ENCODE measurements at regions not wholly inside any gene's neighbourhood (a gene's known extent, or its start where the extent isn't known, plus 50 kb on each side); places are given as distances from the start of the nearest gene placed in this dataset.
"Not testable (repeated sequence)": the region's sequence is repeated elsewhere in the genome, so short reads cannot be mapped to it uniquely, and the experiment has no call there.

DNA sequence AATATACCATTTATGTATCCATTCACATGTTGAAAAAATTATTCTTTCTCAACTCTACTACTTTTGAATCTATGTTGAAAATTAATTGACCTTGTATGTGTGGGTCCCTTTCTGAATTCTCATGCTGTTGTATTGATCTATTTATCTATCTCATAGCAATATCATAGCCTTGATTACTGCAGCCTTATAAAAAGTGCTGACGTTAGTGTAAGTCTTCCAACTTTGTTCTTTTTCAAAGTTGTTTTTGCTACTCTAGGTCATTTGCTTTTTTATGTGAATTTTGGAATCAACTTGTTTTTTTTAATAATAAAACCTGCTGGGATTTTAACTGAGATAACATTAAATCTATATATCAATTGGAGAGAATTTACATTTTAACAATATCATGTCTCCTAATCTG is 52.2 kb upstream of the PAX3 start:
- no peak for DNase-seq (ENCODE audit: low spot score)

- DNase-seq (ENCODE audit: low spot score) = no peak
Measured at GRCh38 chr2:222352981-222353380, 54.2 kb upstream of the PAX3 start.

DNA sequence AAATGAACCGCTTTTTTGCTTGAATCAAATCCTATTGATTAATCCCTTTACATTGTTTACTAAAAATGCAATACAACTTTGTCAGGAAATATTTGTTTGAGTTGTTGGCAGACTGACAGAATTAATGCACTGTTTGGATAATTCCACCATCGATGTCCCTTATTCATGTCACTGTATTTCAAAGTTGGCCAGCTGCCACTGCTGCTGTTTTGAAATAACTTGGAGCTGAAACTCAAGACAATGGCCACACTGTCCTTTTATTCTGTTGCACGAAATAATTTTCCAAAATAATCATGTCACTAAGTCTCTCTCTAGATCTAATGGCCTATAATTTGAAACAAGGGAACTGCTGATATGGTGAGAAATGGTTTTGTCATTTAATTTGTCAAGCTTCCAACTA is 55.2 kb upstream of the PAX3 start:
- DNase-seq (ENCODE audit: low spot score) = no peak

DNA sequence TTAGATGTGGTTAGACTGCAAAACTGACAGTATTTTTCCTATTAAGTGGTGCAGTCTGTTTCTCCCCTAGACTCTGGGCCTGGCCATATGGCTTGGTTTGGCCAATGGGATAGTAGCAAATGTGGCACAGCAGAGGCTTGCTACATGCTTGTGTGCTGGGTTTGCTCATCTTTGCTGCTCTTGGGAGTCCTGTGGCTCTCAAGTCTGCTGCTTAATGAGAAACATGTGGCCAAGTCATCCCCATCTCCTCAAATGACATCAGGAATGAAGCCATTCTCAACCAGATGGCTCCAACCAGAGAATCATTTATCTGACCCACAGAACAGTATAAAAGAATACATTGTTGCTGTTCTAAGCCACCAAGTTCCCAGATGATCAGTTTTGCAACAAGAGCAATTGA is 57.1 kb upstream of the PAX3 start:
- no peak for DNase-seq (ENCODE audit: low spot score)

DNA sequence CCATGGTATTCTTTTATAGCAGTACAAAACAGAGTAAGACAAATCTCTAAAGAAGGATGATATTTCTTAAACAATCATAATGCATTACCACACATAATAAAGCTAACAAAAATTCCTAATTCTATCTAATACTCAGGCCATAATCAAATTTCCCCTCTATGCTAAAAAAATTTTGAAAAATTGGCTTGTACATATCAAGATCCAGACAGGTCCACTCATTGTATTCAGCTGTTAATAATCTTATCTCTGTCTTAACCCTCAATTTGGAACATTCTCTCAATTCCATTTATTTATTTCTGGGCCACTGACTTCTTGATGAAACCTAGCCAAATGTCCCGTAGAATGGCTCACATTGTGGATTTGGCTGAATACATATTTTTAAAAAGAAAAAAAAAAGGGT is 59.1 kb upstream of the PAX3 start:
- no peak for DNase-seq (ENCODE audit: low spot score)

- peak; percentile 42 for DNase-seq (ENCODE audit: low spot score)
Measured at GRCh38 chr2:222358876-222359275, 60.1 kb upstream of the PAX3 start.

- no peak for DNase-seq (ENCODE audit: low spot score)
Measured at GRCh38 chr2:222360146-222360545, 61.3 kb upstream of the PAX3 start.

GRCh38 chr2:222360997-222361396 is 62.2 kb upstream of the PAX3 start:
- DNase-seq (ENCODE audit: low spot score) = no peak

GRCh38 chr2:222361787-222362186 is 62.6 kb upstream of the SGPP2 start:
- DNase-seq (ENCODE audit: low spot score) = no peak

DNA sequence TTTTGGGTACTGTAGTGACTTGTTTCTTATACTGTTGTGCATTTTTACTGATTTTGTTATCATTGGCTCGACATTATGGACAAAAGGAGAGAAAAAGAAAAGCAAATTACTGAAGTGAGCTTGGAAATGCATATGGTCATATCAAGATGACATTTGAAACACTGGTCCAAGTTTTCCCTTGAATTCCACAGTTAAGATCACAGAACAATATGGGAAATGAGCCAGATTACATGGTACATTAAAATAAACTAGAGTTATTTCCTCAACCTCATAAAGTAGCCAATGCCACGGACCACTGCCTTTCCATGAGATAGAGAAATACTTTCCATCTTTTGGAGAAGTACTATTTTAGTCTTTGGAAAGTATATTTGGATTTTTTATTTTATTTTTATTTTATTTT is 62.0 kb upstream of the SGPP2 start:
- no peak for DNase-seq (ENCODE audit: low spot score)

DNA sequence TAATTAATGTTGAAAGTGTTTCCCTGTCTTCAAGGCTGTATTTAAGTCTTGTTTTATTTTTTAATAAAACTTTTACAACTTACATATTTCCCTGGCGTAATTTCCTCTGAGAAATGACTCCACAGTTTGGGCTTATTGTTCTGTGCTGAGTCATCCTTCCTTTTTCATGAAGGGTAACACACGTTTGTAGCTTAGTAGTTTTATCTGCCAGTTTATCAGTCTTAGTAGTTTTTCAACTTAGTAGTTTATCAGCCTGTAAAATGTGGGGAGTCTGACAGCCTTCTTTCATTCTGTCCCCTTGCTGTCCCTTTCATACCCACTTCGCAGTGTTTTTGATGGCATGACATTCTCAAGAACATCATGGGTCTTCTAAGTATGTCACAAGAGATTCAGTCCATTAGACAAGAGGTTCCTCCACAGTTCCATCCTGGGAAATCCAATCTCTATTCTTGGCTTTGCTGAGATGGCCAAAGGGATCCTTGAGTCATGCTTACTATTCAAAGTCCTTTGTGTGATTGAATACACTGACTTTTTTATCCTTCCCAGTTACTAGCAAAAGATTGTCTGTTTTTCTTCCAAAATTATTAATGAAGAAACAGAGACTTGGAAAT is 60.0 kb upstream of the SGPP2 start:
- peak; percentile 14 for DNase-seq (ENCODE audit: low spot score)

GRCh38 chr2:222368280-222368679 is 56.1 kb upstream of the SGPP2 start:
- not testable (repeated sequence) for DNase-seq (ENCODE audit: low spot score)

- no peak for DNase-seq (ENCODE audit: low spot score)
Measured at GRCh38 chr2:222372993-222373392, 51.4 kb upstream of the SGPP2 start.
